Endothelial cell of umbilical vein (primary cell): ENCODE measurements at regions not wholly inside any gene's neighbourhood (a gene's known extent, or its start where the extent isn't known, plus 50 kb on each side); places are given as distances from the start of the nearest gene placed in this dataset.

Source experiments
- BruUV-seq: library from RNA; stranded (reverse); fragments of 400-500 nt; replicated peaks from 2 replicates; lab custom pipeline; 2021; lab: Mats Ljungman, UMichigan
- CTCF ChIA-PET: fragments of 300-600, 350-600 bp; sonication (Branson Sonifier 250); formaldehyde crosslinking; loops from one replicate; lab custom pipeline; 2021; ENCODE audit warnings: antibody characterized with exemption, inconsistent platforms; lab: Charles Lee
- POLR2A ChIA-PET: fragments of 300-600, 350-600 bp; sonication (Branson Sonifier 250); formaldehyde crosslinking; loops from one replicate; lab custom pipeline; 2021; ENCODE audit warnings: antibody characterized with exemption, inconsistent platforms; lab: Charles Lee
- DNase-seq: peaks from one replicate; pipeline ENCODE4 v3.0.0-alpha.2; 2011; ENCODE audit warnings: low read depth, low spot score
- FAIRE-seq: peaks from 2 replicates; lab custom pipeline; 2011; peaks lifted over from hg19 to GRCh38; lab: Jason Lieb, UNC
- H2AFZ ChIP-seq: 2 replicates; pipeline ENCODE4 v1.6.0; 2012; ENCODE audit warnings: low read depth, low read length, control low read depth, inconsistent platforms
- H3K27ac ChIP-seq: 2 replicates; pipeline ENCODE4 v1.5.1; 2011; ENCODE audit warnings: low read depth, mild to moderate bottlenecking, control low read depth, low read length, moderate library complexity; ENCODE audit not compliant: insufficient read depth
- H3K27me3 ChIP-seq, 2 experiments: 2 replicates each; pipeline versions ENCODE4 v1.6.0 to v1.6.1; 2011; ENCODE audit warnings: low read length in 2 of 2, mixed read lengths in 1 of 2; ENCODE audit not compliant: control insufficient read depth in 2 of 2, insufficient read depth in 2 of 2
- H3K36me3 ChIP-seq, 2 experiments: 2 replicates in 1 of 2; 3 replicates in 1 of 2; pipeline ENCODE4 v1.5.1; 2011; ENCODE audit warnings: low read length in 2 of 2, mild to moderate bottlenecking in 1 of 2, moderate library complexity in 1 of 2; ENCODE audit not compliant: control insufficient read depth in 2 of 2, insufficient read depth in 2 of 2; ENCODE audit errors: extremely low read depth in 1 of 2
- H3K4me1 ChIP-seq: 3 replicates; pipeline ENCODE4 v1.5.1; 2011; ENCODE audit warnings: mild to moderate bottlenecking, low read length; ENCODE audit not compliant: control insufficient read depth, insufficient read depth; ENCODE audit errors: extremely low read depth
- H3K4me2 ChIP-seq: 2 replicates; pipeline ENCODE4 v1.6.1; 2011; ENCODE audit warnings: low read length, control low read depth, mixed read lengths; ENCODE audit not compliant: insufficient read depth
- H3K4me3 ChIP-seq, 3 experiments: fragments of 200-600 bp in 1 of 3; sonication (generic), shearing (Covaris generic) in 1 of 3; replicated peaks in 1 of 3; 2 replicates each; pipeline ENCODE4 v1.5.1; 2011 to 2016; ENCODE audit warnings: control low read depth in 3 of 3, low read length in 3 of 3, mild to moderate bottlenecking in 2 of 3, inconsistent platforms in 1 of 3, low read depth in 1 of 3, moderate library complexity in 1 of 3; ENCODE audit not compliant: insufficient read depth in 1 of 3
- H3K79me2 ChIP-seq: 2 replicates; pipeline ENCODE4 v1.6.0; 2012; ENCODE audit warnings: low read length, inconsistent platforms; ENCODE audit not compliant: control insufficient read depth, insufficient read depth
- H3K9ac ChIP-seq: replicated peaks from 2 replicates; pipeline ENCODE3; 2011; ENCODE audit warnings: low read length, control low read depth; ENCODE audit not compliant: insufficient read depth; ENCODE audit errors: extremely low read depth
- H3K9me1 ChIP-seq: replicated peaks from 3 replicates; pipeline ENCODE4 v1.6.0; 2011; ENCODE audit warnings: mild to moderate bottlenecking, low read length; ENCODE audit not compliant: control insufficient read depth, insufficient read depth; ENCODE audit errors: extremely low read depth
- H3K9me3 ChIP-seq: replicated peaks from 2 replicates; pipeline ENCODE4 v1.5.1; 2012; ENCODE audit warnings: low read length, inconsistent platforms; ENCODE audit not compliant: control insufficient read depth, insufficient read depth
- H4K20me1 ChIP-seq: replicated peaks from 2 replicates; pipeline ENCODE3; 2011; ENCODE audit warnings: mild to moderate bottlenecking, low read length; ENCODE audit not compliant: control insufficient read depth, insufficient read depth; ENCODE audit errors: extremely low read depth
- EZH2 ChIP-seq: IDR thresholded peaks from 2 replicates; pipeline ENCODE4 v1.6.1; 2012; ENCODE audit warnings: borderline replicate concordance, low read depth, mild to moderate bottlenecking, moderate library complexity, low read length, inconsistent platforms; ENCODE audit not compliant: severe bottlenecking
- FOS ChIP-seq: IDR thresholded peaks from 2 replicates; pipeline ENCODE4 v1.6.1; 2011; ENCODE audit warnings: mild to moderate bottlenecking, low read length, moderate library complexity, borderline replicate concordance; ENCODE audit not compliant: insufficient read depth
- GATA2 ChIP-seq: IDR thresholded peaks from 2 replicates; pipeline ENCODE4 v1.7.0; 2011; ENCODE audit warnings: low read depth, mild to moderate bottlenecking, moderate library complexity, mixed read lengths, low read length; ENCODE audit not compliant: insufficient read length, insufficient read depth
- JUN ChIP-seq: IDR thresholded peaks from 2 replicates; pipeline ENCODE4 v1.6.1; 2011; ENCODE audit warnings: borderline replicate concordance, low read depth; ENCODE audit not compliant: insufficient read length, insufficient read depth
- MAX ChIP-seq: IDR thresholded peaks from 2 replicates; pipeline ENCODE4 v1.6.1; 2011; ENCODE audit not compliant: insufficient read depth, insufficient read length
- MYC ChIP-seq: IDR thresholded peaks from one replicate; pipeline ENCODE4 v1.6.1; 2011; ENCODE audit warnings: mild to moderate bottlenecking, low read depth, low read length
- POLR2A ChIP-seq: IDR thresholded peaks from 2 replicates; pipeline ENCODE4 v1.6.1; 2012; ENCODE audit warnings: low read depth, mild to moderate bottlenecking, control low read depth, low read length
- POLR2AphosphoS5 ChIP-seq: IDR thresholded peaks from 2 replicates; pipeline ENCODE4 v1.6.1; 2012; ENCODE audit warnings: low read depth, mild to moderate bottlenecking, control low read depth, low read length, moderate library complexity; ENCODE audit not compliant: insufficient read depth
- dilution Hi-C: fragments of 300-500 bp; cut with MboI; formaldehyde crosslinking; loops from one replicate; pipeline ENCODE4 v1.15.0; 2019; ENCODE audit warnings: low sequenced_read_pairs; ENCODE audit not compliant: extremely low pct_ligation_motif_present
- intact Hi-C: fragments of 100-400 bp; cut with micrococcal nuclease; formaldehyde crosslinking; loops from one replicate; pipeline ENCODE4 v1.10.0; 2022
- TF ChIP-seq, protein P1 (sequence below), 2 donors: IDR thresholded peaks; 1 replicate in 1 of 2; 2 replicates in 1 of 2; pipeline ENCODE4 v1.5.1; 2011; ENCODE audit warnings: low read length in 2 of 2, mild to moderate bottlenecking in 2 of 2, moderate library complexity in 2 of 2, control low read depth in 1 of 2, inconsistent platforms in 1 of 2, low read depth in 1 of 2; ENCODE audit not compliant: insufficient read depth in 1 of 2; ENCODE audit errors: extremely low read depth in 1 of 2

- Histone ChIP-seq H3K27me3 (no peaks in the 10 kb centered on the region), H4K20me1 (no peaks in the 10 kb centered on the region), H3K36me3 (no peaks in the 10 kb centered on the region), H3K4me2 (no peak overlapping the region), H2AFZ (no peak overlapping the region), H3K9me1 (no peaks in the 10 kb centered on the region), H3K9ac (no peak overlapping the region), H3K4me1 (peaks cover 17% of the 10 kb centered on the region), H3K27ac (no peak overlapping the region), H3K9me3 (no peaks in the 10 kb centered on the region), H3K4me3 (no peak overlapping the region), H3K79me2 (no peaks in the 10 kb centered on the region)
- BruUV-seq: no TSS peak
- no peak for TF ChIP-seq MAX
- no peak for TF ChIP-seq MYC
- TF ChIP-seq JUN: no peak
- TF ChIP-seq GATA2: no peak
- TF ChIP-seq EZH2: no peak
- TF ChIP-seq FOS: no peak
- TF ChIP-seq POLR2A: no peak
- TF ChIP-seq, protein P1, sequence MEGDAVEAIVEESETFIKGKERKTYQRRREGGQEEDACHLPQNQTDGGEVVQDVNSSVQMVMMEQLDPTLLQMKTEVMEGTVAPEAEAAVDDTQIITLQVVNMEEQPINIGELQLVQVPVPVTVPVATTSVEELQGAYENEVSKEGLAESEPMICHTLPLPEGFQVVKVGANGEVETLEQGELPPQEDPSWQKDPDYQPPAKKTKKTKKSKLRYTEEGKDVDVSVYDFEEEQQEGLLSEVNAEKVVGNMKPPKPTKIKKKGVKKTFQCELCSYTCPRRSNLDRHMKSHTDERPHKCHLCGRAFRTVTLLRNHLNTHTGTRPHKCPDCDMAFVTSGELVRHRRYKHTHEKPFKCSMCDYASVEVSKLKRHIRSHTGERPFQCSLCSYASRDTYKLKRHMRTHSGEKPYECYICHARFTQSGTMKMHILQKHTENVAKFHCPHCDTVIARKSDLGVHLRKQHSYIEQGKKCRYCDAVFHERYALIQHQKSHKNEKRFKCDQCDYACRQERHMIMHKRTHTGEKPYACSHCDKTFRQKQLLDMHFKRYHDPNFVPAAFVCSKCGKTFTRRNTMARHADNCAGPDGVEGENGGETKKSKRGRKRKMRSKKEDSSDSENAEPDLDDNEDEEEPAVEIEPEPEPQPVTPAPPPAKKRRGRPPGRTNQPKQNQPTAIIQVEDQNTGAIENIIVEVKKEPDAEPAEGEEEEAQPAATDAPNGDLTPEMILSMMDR (IDR thresholded peaks at IDR 0.05; ENCODE audit: extremely low read depth in 1 of 2, insufficient read depth in 1 of 2, low read depth in 1 of 2, low read length in 2 of 2): no peak
- no peak for TF ChIP-seq POLR2AphosphoS5
- intact Hi-C loops (no loop called here), dilution Hi-C loops (no loop called here)
- FAIRE-seq (no peak), DNase-seq (no peak)
- ChIA-PET CTCF (no interaction called here), POLR2A (interaction anchor here (0.6 kb wide), 1 partner anchor 14 kb away, joined by 4 read pairs; a partner anchor contains a TSS)
These were observed 131.6 kb downstream of the HFE start for GRCh38 chr6:26218824-26219223.
